H1 (cell line): ENCODE measurements at regions not wholly inside any gene's neighbourhood (a gene's known extent, or its start where the extent isn't known, plus 50 kb on each side); places are given as distances from the start of the nearest gene placed in this dataset.

Experiments used
- CTCF ChIA-PET: fragments of 300-600 bp; sonication (Branson Sonifier 250); formaldehyde crosslinking; loops from one replicate; lab custom pipeline; 2021; ENCODE audit not compliant: partially characterized antibody; lab: Charles Lee
- POLR2A ChIA-PET: fragments of 300-600 bp; sonication (Branson Sonifier 250); formaldehyde crosslinking; loops from one replicate; lab custom pipeline; 2021; ENCODE audit warnings: inconsistent platforms; ENCODE audit not compliant: partially characterized antibody; lab: Charles Lee
- DNase-seq, 2 experiments: peaks; one replicate each; pipeline versions ENCODE4 v3.0.0 to v3.0.0-alpha.2; 2010 to 2022; ENCODE audit warnings: low spot score in 2 of 2, low read depth in 1 of 2, mixed read lengths in 1 of 2
- FAIRE-seq: peaks from 2 replicates; lab custom pipeline; 2011; peaks lifted over from hg19 to GRCh38; lab: Jason Lieb, UNC
- H2AFZ ChIP-seq: 2 replicates; pipeline ENCODE4 v1.8.1; 2012; ENCODE audit warnings: low read length, inconsistent platforms
- H2AK5ac ChIP-seq: 2 replicates; pipeline ENCODE4 v1.6.1; 2013; ENCODE audit warnings: low read depth, low read length
- H2BK120ac ChIP-seq: replicated peaks from 2 replicates; pipeline ENCODE3; 2013; ENCODE audit warnings: low read depth, low read length, inconsistent platforms
- H2BK12ac ChIP-seq: 2 replicates; pipeline ENCODE4 v1.6.1; 2013; ENCODE audit warnings: low read depth, low read length
- H2BK15ac ChIP-seq: 2 replicates; pipeline ENCODE4 v1.6.1; 2013; ENCODE audit warnings: low read length
- H2BK20ac ChIP-seq: 2 replicates; pipeline ENCODE4 v1.6.1; 2013; ENCODE audit warnings: low read length
- H2BK5ac ChIP-seq: 2 replicates; pipeline ENCODE4 v1.6.1; 2013; ENCODE audit warnings: low read depth, low read length
- H3K14ac ChIP-seq: 2 replicates; pipeline ENCODE4 v1.6.1; 2013; ENCODE audit warnings: inconsistent platforms; ENCODE audit not compliant: insufficient read length
- H3K18ac ChIP-seq: 2 replicates; pipeline ENCODE4 v1.6.1; 2013; ENCODE audit warnings: low read length; ENCODE audit errors: extremely low read depth
- H3K23ac ChIP-seq: 2 replicates; pipeline ENCODE4 v1.6.1; 2013; ENCODE audit warnings: inconsistent platforms; ENCODE audit not compliant: insufficient read length
- H3K23me2 ChIP-seq: 2 replicates; pipeline ENCODE4 v1.6.1; 2013; ENCODE audit warnings: low read depth, low read length
- H3K27ac ChIP-seq: 2 replicates; pipeline ENCODE4 v1.6.1; 2011; ENCODE audit warnings: low read depth, low read length, inconsistent platforms
- H3K27me3 ChIP-seq, 4 experiments: replicated peaks in 1 of 4; 1 replicate in 1 of 4; 2 replicates in 3 of 4; pipeline versions ENCODE4 v1.6.1 to v1.8.1; 2011 to 2013; ENCODE audit warnings: low read length in 3 of 4, mild to moderate bottlenecking in 3 of 4, inconsistent platforms in 2 of 4, mixed read lengths in 2 of 4, moderate library complexity in 1 of 4; ENCODE audit not compliant: control insufficient read depth in 3 of 4, insufficient read depth in 3 of 4; ENCODE audit errors: extremely low read depth in 1 of 4
- H3K36me3 ChIP-seq, 4 experiments: 2 replicates each; pipeline versions ENCODE4 v1.6.1 to v1.8.1; 2011 to 2013; ENCODE audit warnings: mild to moderate bottlenecking in 4 of 4, low read length in 3 of 4, moderate library complexity in 2 of 4, control low read depth in 1 of 4, inconsistent platforms in 1 of 4; ENCODE audit not compliant: insufficient read depth in 4 of 4, control insufficient read depth in 2 of 4
- H3K4ac ChIP-seq: replicated peaks from 2 replicates; pipeline ENCODE3; 2013; ENCODE audit warnings: low read length, low read depth, mixed read lengths, inconsistent platforms; ENCODE audit not compliant: insufficient read length
- H3K4me1 ChIP-seq, 4 experiments: replicated peaks in 1 of 4; 1 replicate in 1 of 4; 2 replicates in 3 of 4; pipeline versions ENCODE4 v1.6.1 to v1.8.1; 2011 to 2013; ENCODE audit warnings: low read length in 3 of 4, inconsistent platforms in 2 of 4, mixed read lengths in 1 of 4; ENCODE audit not compliant: insufficient read depth in 4 of 4, control insufficient read depth in 3 of 4
- H3K4me2 ChIP-seq, 2 experiments: 2 replicates each; pipeline versions ENCODE4 v1.6.1 to v1.8.1; 2011 to 2013; ENCODE audit warnings: low read depth in 2 of 2, low read length in 2 of 2, control low read depth in 1 of 2, inconsistent platforms in 1 of 2, mild to moderate bottlenecking in 1 of 2; ENCODE audit not compliant: insufficient read depth in 1 of 2
- H3K4me3 ChIP-seq, 4 experiments: fragments of 200-600, 300-600 bp in 1 of 4; sonication (generic), shearing (Covaris generic), sonication (Bioruptor Twin) in 1 of 4; 2 replicates each; pipeline versions ENCODE4 v1.5.1 to v1.8.1; 2011 to 2016; ENCODE audit warnings: low read length in 4 of 4, low read depth in 3 of 4, control low read depth in 2 of 4, inconsistent platforms in 2 of 4, mild to moderate bottlenecking in 2 of 4, mixed read lengths in 1 of 4, moderate library complexity in 1 of 4; ENCODE audit not compliant: insufficient read depth in 2 of 4; ENCODE audit errors: extremely low read depth in 1 of 4
- H3K56ac ChIP-seq: replicated peaks from 2 replicates; pipeline ENCODE3; 2013; ENCODE audit warnings: low read depth, mild to moderate bottlenecking, mixed read lengths, low read length, inconsistent platforms; ENCODE audit not compliant: insufficient read length
- H3K79me1 ChIP-seq: 2 replicates; pipeline ENCODE4 v1.6.1; 2013; ENCODE audit warnings: low read depth, low read length, control low read depth
- H3K79me2 ChIP-seq, 2 experiments: 2 replicates each; pipeline versions ENCODE4 v1.6.1 to v1.8.1; 2012 to 2013; ENCODE audit warnings: low read length in 2 of 2, mild to moderate bottlenecking in 2 of 2, inconsistent platforms in 1 of 2; ENCODE audit not compliant: insufficient read depth in 2 of 2, control insufficient read depth in 1 of 2
- H3K9ac ChIP-seq, 4 experiments: replicated peaks in 1 of 4; 1 replicate in 1 of 4; 2 replicates in 3 of 4; pipeline versions ENCODE4 v1.6.1 to v1.8.1; 2011 to 2013; ENCODE audit warnings: low read depth in 3 of 4, low read length in 3 of 4, control low read depth in 2 of 4, mild to moderate bottlenecking in 2 of 4, moderate library complexity in 2 of 4, inconsistent platforms in 1 of 4; ENCODE audit errors: extremely low read depth in 1 of 4
- H3K9me3 ChIP-seq, 2 experiments: 2 replicates each; pipeline versions ENCODE4 v1.6.1 to v1.8.1; 2012 to 2013; ENCODE audit warnings: mild to moderate bottlenecking in 2 of 2, moderate library complexity in 2 of 2, control low read depth in 1 of 2, inconsistent platforms in 1 of 2, low read depth in 1 of 2, low read length in 1 of 2, mixed read lengths in 1 of 2; ENCODE audit not compliant: insufficient read depth in 2 of 2
- H4K20me1 ChIP-seq, 2 experiments: replicated peaks in 1 of 2; 2 replicates each; pipeline versions ENCODE3 to v1.8.1; 2011 to 2013; ENCODE audit warnings: inconsistent platforms in 2 of 2, low read length in 2 of 2, mild to moderate bottlenecking in 1 of 2; ENCODE audit not compliant: insufficient read depth in 2 of 2, control insufficient read depth in 1 of 2
- H4K5ac ChIP-seq: 2 replicates; pipeline ENCODE4 v1.6.1; 2013; ENCODE audit warnings: low read length, low read depth, mixed read lengths, inconsistent platforms; ENCODE audit not compliant: insufficient read length
- H4K8ac ChIP-seq: 2 replicates; pipeline ENCODE4 v1.8.0; 2013; ENCODE audit warnings: mild to moderate bottlenecking, moderate library complexity, low read length, inconsistent platforms; ENCODE audit not compliant: insufficient read depth; ENCODE audit errors: extremely low read depth
- H4K91ac ChIP-seq: replicated peaks from 2 replicates; pipeline ENCODE3; 2013; ENCODE audit warnings: low read length, mixed read lengths, inconsistent platforms; ENCODE audit not compliant: insufficient read length
- BCL11A ChIP-seq, 2 experiments: IDR thresholded peaks; one replicate each; pipeline ENCODE4 v1.6.1; 2011; ENCODE audit warnings: low read depth in 2 of 2, low read length in 2 of 2, mild to moderate bottlenecking in 2 of 2
- CBX8 ChIP-seq: fragments of 300-800, 300-1000 bp; sonication (generic); IDR thresholded peaks from 2 replicates; pipeline ENCODE4 v1.7.1; 2016; ENCODE audit warnings: low read depth, low read length, borderline replicate concordance
- CHD1 ChIP-seq: IDR thresholded peaks from 2 replicates; pipeline ENCODE4 v1.6.1; 2012; ENCODE audit warnings: low read depth, low read length, improper control_type of control experiment
- CTBP2 ChIP-seq: IDR thresholded peaks from 2 replicates; pipeline ENCODE4 v1.7.0; 2011; ENCODE audit warnings: borderline replicate concordance, mild to moderate bottlenecking, moderate library complexity, mixed read lengths, low read length; ENCODE audit not compliant: insufficient read depth, insufficient read length
- HDAC6 ChIP-seq: IDR thresholded peaks from one replicate; pipeline ENCODE4 v1.7.1; 2012; ENCODE audit warnings: low read depth, mild to moderate bottlenecking, inconsistent platforms, low read length, moderate library complexity
- JUND ChIP-seq: IDR thresholded peaks from 2 replicates; pipeline ENCODE4 v1.6.1; 2011; ENCODE audit warnings: mild to moderate bottlenecking, improper control_type of control experiment, low read length
- KDM4A ChIP-seq: IDR thresholded peaks from one replicate; pipeline ENCODE4 v1.7.1; 2012; ENCODE audit warnings: low read depth, mild to moderate bottlenecking, moderate library complexity, low read length, inconsistent platforms; ENCODE audit not compliant: severe bottlenecking
- POLR2A ChIP-seq, 2 experiments: IDR thresholded peaks; 1 replicate in 1 of 2; 2 replicates in 1 of 2; pipeline ENCODE4 v1.6.1; 2011; ENCODE audit warnings: low read depth in 2 of 2, low read length in 2 of 2, mild to moderate bottlenecking in 2 of 2; ENCODE audit errors: control extremely low read depth in 1 of 2
- SIN3A ChIP-seq, 2 experiments: IDR thresholded peaks in 1 of 2; conservative IDR thresholded peaks in 1 of 2; 2 replicates each; pipeline ENCODE4 v1.6.1; 2011 to 2012; ENCODE audit warnings: low read length in 2 of 2, improper control_type of control experiment in 1 of 2, low read depth in 1 of 2, mild to moderate bottlenecking in 1 of 2
- SP1 ChIP-seq: IDR thresholded peaks from 2 replicates; pipeline ENCODE4 v1.6.1; 2011; ENCODE audit warnings: low read depth, low read length
- TAF1 ChIP-seq: IDR thresholded peaks from 2 replicates; pipeline ENCODE4 v1.6.1; 2011; ENCODE audit warnings: mild to moderate bottlenecking, low read depth, low read length
- YY1 ChIP-seq: IDR thresholded peaks from 2 replicates; pipeline ENCODE4 v1.6.1; 2011; ENCODE audit warnings: low read depth, mild to moderate bottlenecking, low read length
- WGBS, 2 experiments: shearing (Covaris generic) in 1 of 2; methylation state at CpG; one replicate each; pipeline versions ENCODE4 v1.1.6 to v1.1.7; 2013 to 2015; ENCODE audit warnings: low lambda C conversion rate in 2 of 2, mixed read lengths in 2 of 2, inconsistent platforms in 1 of 2, low coverage in 1 of 2, missing lambda C conversion rate in 1 of 2; ENCODE audit not compliant: insufficient replicate concordance in 2 of 2, insufficient coverage in 1 of 2, insufficient read length in 1 of 2; ENCODE audit errors: extremely low coverage in 1 of 2, missing lambda C conversion rate in 1 of 2; 5-methylcytosine and 5-hydroxymethylcytosine counted together
- TF ChIP-seq, protein P1 (sequence below): IDR thresholded peaks from 2 replicates; pipeline ENCODE4 v1.6.1; 2012; ENCODE audit warnings: low read length, inconsistent platforms

- H3K79me2 ChIP-seq = no peaks in the 10 kb centered on the region
- no peak overlapping the region for H4K91ac ChIP-seq
- H2AK5ac ChIP-seq = no peak overlapping the region
- H3K18ac ChIP-seq = no peak overlapping the region
- no peak overlapping the region for H3K23ac ChIP-seq
- H2BK5ac ChIP-seq = no peak overlapping the region
- H3K23me2 ChIP-seq = no peaks in the 10 kb centered on the region
- H3K27ac ChIP-seq = no peak overlapping the region
- H2BK20ac ChIP-seq = no peak overlapping the region
- H3K4me3 ChIP-seq = no peak overlapping the region
- no peak overlapping the region for H2AFZ ChIP-seq
- H3K4ac ChIP-seq = no peak overlapping the region
- H3K79me1 ChIP-seq = no peaks in the 10 kb centered on the region
- 89% methylated on average over 5 of the region's 5 CpGs; no CpG with 5 or more reads in 1 of the 2 experiments for WGBS, 2 experiments
- H3K4me2 ChIP-seq = no peak overlapping the region
- ChIA-PET CTCF (interaction anchor here (1.1 kb wide), 1 partner anchor 10 kb away, joined by 4 read pairs; no protein-coding TSS in a partner anchor), POLR2A (no interaction called here)
- H3K27me3 ChIP-seq = no peaks in the 10 kb centered on the region
- H2BK120ac ChIP-seq = no peak overlapping the region
- H3K4me1 ChIP-seq = peaks cover 3 to 10% (median 5%) of the 10 kb centered on the region in 4 experiments; a peak in 4 of 7 replicates
- peaks cover 7 to 11% of the 10 kb centered on the region in 2 experiments for H3K9me3 ChIP-seq
- H4K20me1 ChIP-seq = peaks cover 0 to 2% of the 10 kb centered on the region in 2 experiments
- no peak overlapping the region for H3K56ac ChIP-seq
- no peak overlapping the region for H2BK15ac ChIP-seq
- no peak for FAIRE-seq
- peaks cover 0 to under 1% (median 0%) of the 10 kb centered on the region in 4 experiments; a peak in 1 of 8 replicates for H3K36me3 ChIP-seq
- H4K8ac ChIP-seq = no peak overlapping the region
- H2BK12ac ChIP-seq = no peak overlapping the region
- DNase-seq = no peak
- TF ChIP-seq JUND (no peak), SP1 (no peak), SIN3A (conservative IDR thresholded peaks at IDR 0.05 in 1 of 2, IDR thresholded peaks at IDR 0.05 in 1 of 2; ENCODE audit: low read depth in 1 of 2, low read length in 2 of 2) (no peak), CTBP2 (no peak), TAF1 (no peak), CBX8 (no peak), HDAC6 (no peak), YY1 (no peak), KDM4A (no peak), BCL11A (IDR thresholded peaks at IDR 0.05; ENCODE audit: low read depth in 2 of 2, low read length in 2 of 2) (no peak), POLR2A (IDR thresholded peaks at IDR 0.05; ENCODE audit: control extremely low read depth in 1 of 2, low read depth in 2 of 2, low read length in 2 of 2) (no peak), CHD1 (no peak)
- TF ChIP-seq, protein P1, sequence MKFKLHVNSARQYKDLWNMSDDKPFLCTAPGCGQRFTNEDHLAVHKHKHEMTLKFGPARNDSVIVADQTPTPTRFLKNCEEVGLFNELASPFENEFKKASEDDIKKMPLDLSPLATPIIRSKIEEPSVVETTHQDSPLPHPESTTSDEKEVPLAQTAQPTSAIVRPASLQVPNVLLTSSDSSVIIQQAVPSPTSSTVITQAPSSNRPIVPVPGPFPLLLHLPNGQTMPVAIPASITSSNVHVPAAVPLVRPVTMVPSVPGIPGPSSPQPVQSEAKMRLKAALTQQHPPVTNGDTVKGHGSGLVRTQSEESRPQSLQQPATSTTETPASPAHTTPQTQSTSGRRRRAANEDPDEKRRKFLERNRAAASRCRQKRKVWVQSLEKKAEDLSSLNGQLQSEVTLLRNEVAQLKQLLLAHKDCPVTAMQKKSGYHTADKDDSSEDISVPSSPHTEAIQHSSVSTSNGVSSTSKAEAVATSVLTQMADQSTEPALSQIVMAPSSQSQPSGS = no peak
- H3K9ac ChIP-seq = no peak overlapping the region
- H3K14ac ChIP-seq = no peak overlapping the region
- no peak overlapping the region for H4K5ac ChIP-seq
Observed at GRCh38 chr2:217293046-217293445, 433.2 kb upstream of the TNP1 start.
